ENCODE measurements at regions not wholly inside any gene's neighbourhood (a gene's known extent, or its start where the extent isn't known, plus 50 kb on each side); places are given as distances from the start of the nearest gene placed in this dataset.

- no peak for TF ChIP-seq CTCF (IDR thresholded peaks at IDR 0.05)
- no peak for TF ChIP-seq EP300 (IDR thresholded peaks at IDR 0.05)
- no peak for TF ChIP-seq POLR2A (IDR thresholded peaks at IDR 0.05)
- no peak for TF ChIP-seq POLR2AphosphoS5 (IDR thresholded peaks at IDR 0.05)
Observed at GRCh38 chr11:45717526-45717925, 52.1 kb upstream of the CHST1 start.
